Fibroblast of the aortic adventitia (primary cell): ENCODE measurements at regions not wholly inside any gene's neighbourhood (a gene's known extent, or its start where the extent isn't known, plus 50 kb on each side); places are given as distances from the start of the nearest gene placed in this dataset.

Experiments
- DNase-seq: peaks from one replicate; pipeline ENCODE4 v3.0.0-alpha.2; 2010; ENCODE audit warnings: low read depth
- H3K4me3 ChIP-seq: 2 replicates; pipeline ENCODE4 v1.5.1; 2011; ENCODE audit warnings: low read depth, mild to moderate bottlenecking, control low read depth, low read length, moderate library complexity
- CTCF ChIP-seq: IDR thresholded peaks from 2 replicates; pipeline ENCODE4 v1.5.1; 2011; ENCODE audit warnings: mild to moderate bottlenecking, low read length, control low read depth, inconsistent platforms; ENCODE audit not compliant: insufficient read depth

GRCh38 chr13:80195649-80196048 is 145.3 kb downstream of the SPRY2 start:
- no peak overlapping the region for H3K4me3 ChIP-seq
- no peak for DNase-seq
- TF ChIP-seq CTCF, result no peak

- no peak for TF ChIP-seq CTCF
- H3K4me3 ChIP-seq, result no peak overlapping the region
- DNase-seq, result no peak
These were observed 150.9 kb downstream of the SPRY2 start for GRCh38 chr13:80189889-80190597.

GRCh38 chr13:80180740-80181355 is 160.1 kb downstream of the SPRY2 start:
- TF ChIP-seq CTCF, result no peak
- H3K4me3 ChIP-seq, result no peak overlapping the region
- no peak for DNase-seq

GRCh38 chr13:80177327-80177726 is 163.6 kb downstream of the SPRY2 start:
- TF ChIP-seq CTCF, result no peak
- no peak overlapping the region for H3K4me3 ChIP-seq
- DNase-seq, result no peak

- DNase-seq, result no peak
- no peak overlapping the region for H3K4me3 ChIP-seq
- no peak for TF ChIP-seq CTCF
These were observed 167.7 kb downstream of the SPRY2 start for GRCh38 chr13:80173224-80173623.

- no peak for TF ChIP-seq CTCF
- no peak overlapping the region for H3K4me3 ChIP-seq
- no peak for DNase-seq
These were observed 169.8 kb downstream of the SPRY2 start for GRCh38 chr13:80171096-80171495.
